GM23248 (cell line): ENCODE measurements at regions not wholly inside any gene's neighbourhood (a gene's known extent, or its start where the extent isn't known, plus 50 kb on each side); places are given as distances from the start of the nearest gene placed in this dataset.

ENCODE experiments used
- EZH2 ChIP-seq: fragments of 200-600 bp; sonication (generic); IDR thresholded peaks from 2 replicates; pipeline ENCODE4 v1.6.1; 2018; ENCODE audit warnings: antibody characterized with exemption, mild to moderate bottlenecking; ENCODE audit not compliant: insufficient read depth, poor library complexity, severe bottlenecking
- EZH2phosphoT487 ChIP-seq: fragments of 200-600 bp; sonication (generic); IDR thresholded peaks from 2 replicates; pipeline ENCODE4 v1.6.1; 2018; ENCODE audit warnings: antibody characterized with exemption, moderate library complexity, mild to moderate bottlenecking, low read depth; ENCODE audit not compliant: insufficient read depth

DNA sequence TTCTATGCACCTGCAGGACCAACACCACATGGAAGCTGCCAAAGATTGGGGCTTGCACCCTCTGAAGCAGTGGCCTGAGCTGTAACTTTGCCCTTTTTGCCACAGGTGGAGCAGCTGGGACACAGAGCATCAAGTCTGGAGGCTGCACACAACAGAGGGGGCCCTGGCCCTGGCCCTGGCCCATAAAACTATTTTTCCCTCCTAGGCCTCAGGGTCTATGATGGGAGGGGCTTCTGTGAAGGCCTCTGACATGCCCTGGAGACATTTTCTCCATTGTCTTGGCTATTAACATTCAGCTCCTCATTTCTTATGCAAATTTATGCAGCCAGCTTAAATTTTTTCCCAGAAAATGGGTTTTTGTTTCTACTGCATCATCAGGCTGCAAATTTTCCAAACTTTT is 335.5 kb downstream of the ARPP21 start:
- TF ChIP-seq EZH2 (no peak), EZH2phosphoT487 (no peak)
